Amygdala (tissue), 56 donors: ENCODE measurements at regions not wholly inside any gene's neighbourhood (a gene's known extent, or its start where the extent isn't known, plus 50 kb on each side); places are given as distances from the start of the nearest gene placed in this dataset.

Experiments used
- DNase-seq, 56 donors: peaks; one replicate each; lab custom pipeline; 2025; lab: John Stamatoyannopoulos, UW

DNA sequence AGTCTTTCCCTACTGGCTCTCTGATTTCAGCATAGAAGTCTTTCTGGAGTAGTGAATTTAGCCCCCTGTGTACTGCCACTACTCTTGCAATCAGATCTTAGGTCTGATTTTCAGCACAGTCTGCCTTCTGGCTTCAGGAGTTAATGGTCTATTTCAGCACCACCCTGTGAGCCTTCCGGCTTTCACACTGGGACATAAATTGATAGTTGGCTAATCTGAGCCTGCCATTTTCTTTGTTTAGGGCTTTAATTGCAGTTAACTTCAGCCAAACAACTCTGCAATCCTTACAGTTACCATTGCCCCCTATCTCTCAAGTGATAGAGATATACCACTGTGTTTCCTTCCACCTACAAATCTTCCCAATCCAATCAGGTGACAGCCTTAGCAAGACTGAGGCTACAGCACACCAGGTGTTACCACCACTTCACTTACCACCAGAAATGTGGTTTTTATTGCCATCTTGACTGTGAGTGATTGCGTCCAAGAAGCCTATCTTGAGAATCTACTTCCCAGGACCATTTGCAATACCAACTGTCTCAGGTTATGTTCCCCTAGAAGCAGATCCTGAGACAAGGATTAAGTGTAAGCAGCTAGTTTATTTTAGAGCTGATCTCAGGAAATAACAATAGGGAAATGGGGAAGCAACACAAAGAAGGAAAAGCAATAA is 51.9 kb upstream of the NEK6 start:
- DNase-seq = no peak

DNA sequence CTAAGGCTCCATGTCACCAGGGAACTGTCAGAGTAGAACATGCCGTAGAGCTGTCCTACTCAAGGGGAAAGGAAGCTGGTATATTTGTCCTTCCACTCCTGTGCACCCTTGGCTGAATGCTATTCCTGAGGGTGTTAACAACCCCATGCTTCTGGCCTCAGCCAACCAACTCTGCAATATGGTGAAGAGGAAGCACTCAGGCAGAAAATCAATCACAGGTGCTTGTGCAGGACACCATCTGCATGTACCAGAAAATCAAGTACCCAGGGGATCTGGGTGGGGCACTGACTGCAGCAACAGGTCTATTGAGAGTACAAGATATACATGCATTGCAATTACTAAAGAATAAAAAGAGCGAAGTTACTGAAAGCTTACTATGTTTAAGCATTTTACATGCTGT is 51.4 kb upstream of the NEK6 start:
- no peak for DNase-seq
